Psoas muscle (tissue), 7 donors: ENCODE measurements at regions not wholly inside any gene's neighbourhood (a gene's known extent, or its start where the extent isn't known, plus 50 kb on each side); places are given as distances from the start of the nearest gene placed in this dataset.

Source experiments
- ATAC-seq, 4 donors: fragments of 200-7000 bp; cut with Tn5 transposase; one replicate each; pipeline ENCODE4 v1.9.1; 2020; ENCODE audit warnings: moderate library complexity in 3 of 4, mild to moderate bottlenecking in 2 of 4
- DNase-seq, 2 donors: peaks; one replicate each; pipeline ENCODE4 v3.0.0-alpha.2; 2020
- H3K27ac ChIP-seq: fragments of 200-600 bp; one replicate; pipeline ENCODE4 v1.8.0; 2022
- H3K27me3 ChIP-seq, 3 donors: fragments of 200-600 bp in 1 of 3; one replicate each; pipeline versions ENCODE4 v1.6.1 to v1.8.0; 2013 to 2022; ENCODE audit warnings: low read length in 2 of 3, mild to moderate bottlenecking in 2 of 3, moderate library complexity in 1 of 3; ENCODE audit not compliant: insufficient read depth in 3 of 3
- H3K36me3 ChIP-seq, 2 donors: fragments of 200-600 bp in 1 of 2; one replicate each; pipeline versions ENCODE4 v1.6.1 to v1.8.0; 2013 to 2022; ENCODE audit warnings: low read depth in 1 of 2, mild to moderate bottlenecking in 1 of 2, moderate library complexity in 1 of 2; ENCODE audit not compliant: insufficient read depth in 1 of 2
- H3K4me1 ChIP-seq: fragments of 200-600 bp; one replicate; pipeline ENCODE4 v1.8.0; 2022
- H3K4me3 ChIP-seq: fragments of 200-600 bp; one replicate; pipeline ENCODE4 v1.8.0; 2022; ENCODE audit warnings: mild to moderate bottlenecking
- H3K9me3 ChIP-seq: fragments of 200-600 bp; one replicate; pipeline ENCODE4 v1.8.0; 2022
- WGBS, 3 donors: extraction: QIAGEN DNeasy Blood & Tissue Kit; methylation state at CpG; one replicate each; pipeline versions ENCODE4 v1.1.6 to v1.1.7; 2013; 5-methylcytosine and 5-hydroxymethylcytosine counted together
- intact Hi-C, 2 donors: fragments of 100-400 bp; cut with DNase I; formaldehyde crosslinking; loops; one replicate each; pipeline versions ENCODE4 v1.11.0 to v1.14.2; 2022
- TF ChIP-seq, protein P1 (sequence below): fragments of 200-600 bp; IDR thresholded peaks from one replicate; pipeline ENCODE4 v1.8.0; 2022; ENCODE audit warnings: antibody characterized with exemption
- donor health status: healthy with polysubstance abuse.
- donor health status: DM: no; HTN: no; CAD: no; lungs with moderate emphysema.
- donor health status: Bipolar disorder and iron deficiency.
- donor health status: healthy.
- donor health status: DM: yes; HTN: yes; CAD: no.
- donor health status: DM: no; HTN: no; CAD: no.
- donor health status: DM: yes; HTN: yes; CAD: no.

DNA sequence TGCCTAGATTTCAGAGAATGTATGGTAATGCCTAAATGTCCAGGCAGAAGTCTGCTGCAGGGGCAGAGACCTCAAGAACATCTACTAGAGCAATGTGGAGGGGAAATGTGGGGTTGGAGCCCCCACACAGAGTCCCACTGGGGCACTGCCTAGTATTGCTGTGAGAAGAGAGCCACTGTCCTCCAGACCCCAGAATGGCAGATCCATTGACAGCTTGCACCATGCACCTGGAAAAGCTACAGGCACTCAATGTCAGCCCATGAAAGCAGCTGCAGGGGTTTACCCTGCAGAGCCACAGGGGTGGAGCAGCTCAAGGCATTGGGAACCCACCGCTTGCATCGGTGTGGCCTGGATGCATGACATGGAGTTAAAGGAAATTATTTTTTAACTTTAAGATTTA is 314.1 kb downstream of the CYRIA start:
- H3K27me3 ChIP-seq = no peaks in the 10 kb centered on the region
- DNase-seq (no peak), ATAC-seq (no peak)
- 92 to 100% (median 95%) methylated on average over 2 of the region's 2 CpGs for WGBS, 3 donors
- H3K4me1 ChIP-seq = no peaks in the 10 kb centered on the region
- intact Hi-C loops = no loop called here
- no peak overlapping the region for H3K27ac ChIP-seq
- H3K9me3 ChIP-seq = no peaks in the 10 kb centered on the region
- no peak overlapping the region for H3K4me3 ChIP-seq
- no peaks in the 10 kb centered on the region for H3K36me3 ChIP-seq
- TF ChIP-seq, protein P1, sequence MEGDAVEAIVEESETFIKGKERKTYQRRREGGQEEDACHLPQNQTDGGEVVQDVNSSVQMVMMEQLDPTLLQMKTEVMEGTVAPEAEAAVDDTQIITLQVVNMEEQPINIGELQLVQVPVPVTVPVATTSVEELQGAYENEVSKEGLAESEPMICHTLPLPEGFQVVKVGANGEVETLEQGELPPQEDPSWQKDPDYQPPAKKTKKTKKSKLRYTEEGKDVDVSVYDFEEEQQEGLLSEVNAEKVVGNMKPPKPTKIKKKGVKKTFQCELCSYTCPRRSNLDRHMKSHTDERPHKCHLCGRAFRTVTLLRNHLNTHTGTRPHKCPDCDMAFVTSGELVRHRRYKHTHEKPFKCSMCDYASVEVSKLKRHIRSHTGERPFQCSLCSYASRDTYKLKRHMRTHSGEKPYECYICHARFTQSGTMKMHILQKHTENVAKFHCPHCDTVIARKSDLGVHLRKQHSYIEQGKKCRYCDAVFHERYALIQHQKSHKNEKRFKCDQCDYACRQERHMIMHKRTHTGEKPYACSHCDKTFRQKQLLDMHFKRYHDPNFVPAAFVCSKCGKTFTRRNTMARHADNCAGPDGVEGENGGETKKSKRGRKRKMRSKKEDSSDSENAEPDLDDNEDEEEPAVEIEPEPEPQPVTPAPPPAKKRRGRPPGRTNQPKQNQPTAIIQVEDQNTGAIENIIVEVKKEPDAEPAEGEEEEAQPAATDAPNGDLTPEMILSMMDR = no peak

DNA sequence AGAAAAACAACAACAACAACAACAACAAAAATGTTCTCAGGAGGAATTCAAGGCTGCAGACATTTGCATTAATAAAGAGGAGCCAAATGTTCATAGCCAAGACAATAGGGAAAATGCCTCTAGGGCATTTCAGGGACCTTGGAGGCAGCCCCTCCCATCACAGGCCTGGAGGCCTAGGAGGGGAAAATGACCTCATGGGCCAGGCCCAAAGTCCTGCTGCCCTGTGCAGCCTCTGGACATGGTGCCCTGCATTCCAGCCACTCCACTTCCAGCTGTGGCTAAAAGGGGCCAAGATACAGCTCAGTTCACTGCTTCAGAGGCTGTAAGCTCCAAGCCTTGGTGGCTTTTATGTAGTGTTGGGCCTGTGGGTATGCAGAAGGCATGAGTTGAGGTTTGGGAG is 314.5 kb downstream of the CYRIA start:
- DNase-seq = no peak

DNA sequence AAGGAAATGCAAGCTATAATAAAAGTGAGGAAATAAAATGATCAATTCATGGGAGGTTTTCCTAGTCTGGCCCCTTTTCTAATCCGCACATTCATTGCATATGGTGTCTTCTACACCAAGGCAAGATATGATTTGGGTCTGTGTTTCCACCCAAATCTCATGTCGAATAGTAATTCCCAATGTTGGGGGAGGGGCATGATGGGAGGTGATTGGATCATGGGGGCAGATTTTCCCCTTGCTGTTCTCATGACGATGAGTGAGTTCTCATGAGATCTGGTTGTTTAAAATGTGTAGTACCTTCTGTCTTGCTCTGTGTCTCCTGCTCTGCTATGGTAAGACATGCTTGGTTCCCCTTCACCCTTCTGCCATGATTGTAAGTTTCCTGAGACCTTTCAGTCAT is 315.4 kb downstream of the CYRIA start:
- intact Hi-C loops = no loop called here
- 54 to 77% (median 61%) methylated on average over 3 of the region's 3 CpGs for WGBS, 3 donors
- no peaks in the 10 kb centered on the region for H3K27me3 ChIP-seq
- H3K4me3 ChIP-seq = no peak overlapping the region
- DNase-seq (no peak), ATAC-seq (no peak)
- no peaks in the 10 kb centered on the region for H3K9me3 ChIP-seq
- H3K27ac ChIP-seq = no peak overlapping the region
- TF ChIP-seq, protein P1 = no peak
- no peaks in the 10 kb centered on the region for H3K4me1 ChIP-seq
- H3K36me3 ChIP-seq = no peaks in the 10 kb centered on the region

More for the DNA sequence above, 314.5 kb downstream of the CYRIA start:
- H3K4me1 ChIP-seq = no peaks in the 10 kb centered on the region
- no peaks in the 10 kb centered on the region for H3K9me3 ChIP-seq
- intact Hi-C loops = no loop called here
- H3K36me3 ChIP-seq = no peaks in the 10 kb centered on the region
- ATAC-seq = no peak
- H3K27ac ChIP-seq = no peak overlapping the region
- TF ChIP-seq, protein P1 = no peak
- no peak overlapping the region for H3K4me3 ChIP-seq
- no peaks in the 10 kb centered on the region for H3K27me3 ChIP-seq

DNA sequence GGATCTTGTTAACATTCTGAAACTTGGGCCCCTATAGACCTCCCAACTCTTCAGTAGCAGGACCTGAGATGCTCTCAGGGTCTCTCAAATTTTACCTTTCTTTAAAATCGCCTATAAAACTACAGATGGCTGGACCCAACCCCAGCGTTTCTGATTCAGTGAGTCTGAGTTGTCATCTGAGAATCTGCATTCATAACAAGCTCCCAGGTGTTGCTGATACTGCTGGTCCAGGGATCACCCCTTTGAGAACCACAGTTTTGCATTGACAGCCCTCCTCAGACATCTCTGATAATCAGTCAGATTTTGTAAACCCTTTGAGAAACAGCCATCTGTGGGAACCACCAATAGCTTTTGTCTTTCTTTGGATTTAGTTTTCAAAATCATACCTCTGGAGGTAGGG is 315.8 kb downstream of the CYRIA start:
- Histone ChIP-seq H3K36me3 (no peaks in the 10 kb centered on the region), H3K4me3 (no peak overlapping the region), H3K27ac (no peak overlapping the region), H3K4me1 (no peaks in the 10 kb centered on the region), H3K27me3 (no peaks in the 10 kb centered on the region), H3K9me3 (no peaks in the 10 kb centered on the region)
- ATAC-seq = no peak
- intact Hi-C loops = no loop called here
- WGBS, 3 donors = 36 to 43% (median 38%) methylated on average over 2 of the region's 2 CpGs
- TF ChIP-seq, protein P1 = no peak
- DNase-seq = no peak

DNA sequence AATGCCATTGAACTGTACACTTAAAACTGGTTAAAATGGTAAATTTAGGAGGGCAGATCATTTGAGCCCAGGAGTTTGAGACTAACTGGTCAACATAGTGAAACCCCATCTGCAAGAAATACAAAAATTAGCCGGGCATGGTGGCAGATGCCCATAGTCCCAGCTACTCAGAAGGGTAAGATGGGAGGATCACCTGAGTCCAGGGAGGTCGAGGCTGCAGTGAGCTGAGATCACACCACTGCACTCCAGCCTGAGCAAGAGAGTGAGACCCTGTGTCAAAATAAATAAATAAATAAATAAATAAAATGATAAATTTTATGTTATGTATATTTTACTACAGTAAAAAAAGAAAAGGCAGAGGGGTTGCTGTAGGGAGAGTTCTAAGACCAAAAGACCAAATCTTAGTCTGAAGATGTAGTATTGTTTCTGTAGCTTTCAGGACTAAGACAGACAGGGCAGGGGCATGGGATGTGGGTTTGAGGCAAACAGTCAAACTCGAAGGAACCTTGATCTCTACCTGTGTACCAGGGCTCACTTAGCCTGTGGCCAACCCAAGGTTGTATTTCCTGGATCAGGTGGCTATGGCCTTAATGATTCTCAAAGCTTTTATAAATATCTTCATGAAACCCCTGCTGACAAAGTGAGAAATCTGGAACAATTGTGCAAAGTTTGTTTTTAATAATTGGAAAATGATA is 316.7 kb downstream of the CYRIA start:
- H3K36me3 ChIP-seq = no peaks in the 10 kb centered on the region
- H3K4me3 ChIP-seq = no peak overlapping the region
- no peaks in the 10 kb centered on the region for H3K4me1 ChIP-seq
- intact Hi-C loops = no loop called here
- TF ChIP-seq, protein P1 = no peak
- ATAC-seq (no peak), DNase-seq (no peak)
- no peak overlapping the region for H3K27ac ChIP-seq
- H3K9me3 ChIP-seq = no peaks in the 10 kb centered on the region
- no peaks in the 10 kb centered on the region for H3K27me3 ChIP-seq
- WGBS, 3 donors = 48 to 67% (median 48%) methylated on average over 3 of the region's 3 CpGs
